ENCODE measurements at regions not wholly inside any gene's neighbourhood (a gene's known extent, or its start where the extent isn't known, plus 50 kb on each side); places are given as distances from the start of the nearest gene placed in this dataset.
A peak's percentile ranks its signal among the peaks of the same experiment; 100 is the strongest.

- TF ChIP-seq KDM5B (CRISPR knock-in tag; IDR thresholded peaks at IDR 0.05; ENCODE audit: borderline replicate concordance) (peak; percentile 50; the same call in 1 of the 2 replicates), TFE3 (CRISPR knock-in tag; IDR thresholded peaks at IDR 0.05) (no peak), HNRNPH1 (optimal IDR thresholded peaks at IDR 0.05; ENCODE audit: low read depth, low read length) (no peak), HNF4A (CRISPR knock-in tag; IDR thresholded peaks at IDR 0.05) (0 out of 2 replicates have a peak, but pooled peaks have one; percentile 15), ZNF33A (CRISPR knock-in tag; IDR thresholded peaks at IDR 0.05; ENCODE audit: borderline replicate concordance) (no peak), ZNF546 (CRISPR knock-in tag; conservative IDR thresholded peaks at IDR 0.05) (no peak), CAMTA2 (CRISPR knock-in tag; IDR thresholded peaks at IDR 0.05; ENCODE audit: borderline replicate concordance) (no peak), ZNF547 (CRISPR knock-in tag; IDR thresholded peaks at IDR 0.05) (no peak), DPF2 (CRISPR knock-in tag; IDR thresholded peaks at IDR 0.05; ENCODE audit: borderline replicate concordance, low read depth) (no peak), TBX2 (CRISPR knock-in tag; IDR thresholded peaks at IDR 0.05; ENCODE audit: borderline replicate concordance) (no peak), PCBP1 (IDR thresholded peaks at IDR 0.05; ENCODE audit: borderline replicate concordance, low read depth, low read length) (no peak), ZNF101 (CRISPR knock-in tag; IDR thresholded peaks at IDR 0.05; ENCODE audit: borderline replicate concordance, low read depth) (no peak), CREB1 (IDR thresholded peaks at IDR 0.05) (no peak), CREB1 (CRISPR knock-in tag; IDR thresholded peaks at IDR 0.05) (no peak), NFKBIZ (CRISPR knock-in tag; IDR thresholded peaks at IDR 0.05) (no peak), HDAC2 (CRISPR knock-in tag; IDR thresholded peaks at IDR 0.05) (no peak), TOE1 (CRISPR knock-in tag; IDR thresholded peaks at IDR 0.05) (no peak), IKZF1 (IDR thresholded peaks at IDR 0.05) (no peak), EED (CRISPR knock-in tag; IDR thresholded peaks at IDR 0.05) (no peak), ATF3 (CRISPR knock-in tag; IDR thresholded peaks at IDR 0.05) (no peak), SRSF9 (IDR thresholded peaks at IDR 0.05; ENCODE audit: borderline replicate concordance, insufficient read depth, low read depth, low read length, poor library complexity, severe bottlenecking) (no peak), ARNT (IDR thresholded peaks at IDR 0.05) (no peak), ZBTB38 (CRISPR knock-in tag; IDR thresholded peaks at IDR 0.05) (no peak), ZNF354B (CRISPR knock-in tag; IDR thresholded peaks at IDR 0.05) (no peak), ZNF207 (IDR thresholded peaks at IDR 0.05; ENCODE audit: borderline replicate concordance) (no peak), TBP (CRISPR knock-in tag; IDR thresholded peaks at IDR 0.05) (0 out of 2 replicates have a peak, but pooled peaks have one; percentile 39), MEIS2 (CRISPR knock-in tag; IDR thresholded peaks at IDR 0.05) (no peak), MTA3 (CRISPR knock-in tag; IDR thresholded peaks at IDR 0.05) (no peak), USF2 (IDR thresholded peaks at IDR 0.05; ENCODE audit: low read depth, low read length) (no peak), USF2 (CRISPR knock-in tag; IDR thresholded peaks at IDR 0.05; ENCODE audit: borderline replicate concordance) (no peak), GABPB1 (CRISPR knock-in tag; IDR thresholded peaks at IDR 0.05) (no peak)
These were observed 60.1 kb upstream of the GLI2 start (continued) for GRCh38 chr2:120675460-120676130.
